Adrenal gland (tissue), 9 donors: ENCODE measurements at regions not wholly inside any gene's neighbourhood (a gene's known extent, or its start where the extent isn't known, plus 50 kb on each side); places are given as distances from the start of the nearest gene placed in this dataset.

Experiments
- DNase-seq, 7 donors: peaks; one replicate each; pipeline ENCODE4 v3.0.0-alpha.2; 2019 to 2020
- H3K27ac ChIP-seq, 5 donors: fragments of 200-600 bp; sonication (generic) in 4 of 5; 1 replicate in 3 of 5; 2 replicates in 2 of 5; pipeline versions ENCODE4 v1.5.1 to v1.8.0; 2016 to 2020; ENCODE audit warnings: mild to moderate bottlenecking in 1 of 5
- H3K27me3 ChIP-seq: fragments of 200-600 bp; 2 replicates; pipeline ENCODE4 v1.8.0; 2021
- H3K36me3 ChIP-seq, 2 donors: fragments of 200-600 bp; replicated peaks in 1 of 2; 1 replicate in 1 of 2; 2 replicates in 1 of 2; pipeline versions ENCODE4 v1.5.1 to v1.8.0; 2018 to 2022
- H3K4me1 ChIP-seq, 2 donors: fragments of 200-600 bp; replicated peaks in 1 of 2; 1 replicate in 1 of 2; 2 replicates in 1 of 2; pipeline versions ENCODE4 v1.5.1 to v1.8.0; 2018 to 2021
- H3K4me3 ChIP-seq, 4 donors: fragments of 200-600 bp; sonication (generic) in 3 of 4; one replicate each; pipeline ENCODE4 v1.5.1; 2016 to 2018
- H3K9me3 ChIP-seq, 3 donors: fragments of 200-600 bp; sonication (generic) in 1 of 3; replicated peaks in 1 of 3; 1 replicate in 2 of 3; 2 replicates in 1 of 3; pipeline versions ENCODE4 v1.5.1 to v1.8.0; 2016 to 2021
- POLR2A ChIP-seq, 2 donors: fragments of 450-650 bp; IDR thresholded peaks; one replicate each; pipeline ENCODE4 v1.6.1; 2017; ENCODE audit warnings: antibody characterized with exemption in 2 of 2, mild to moderate bottlenecking in 2 of 2, moderate library complexity in 1 of 2
- WGBS, 4 donors: extraction: QIAGEN DNeasy Blood & Tissue Kit in 2 of 4; methylation state at CpG; one replicate each; pipeline versions ENCODE4 v1.1.5 to v1.1.7; 2013 to 2017; 5-methylcytosine and 5-hydroxymethylcytosine counted together
- intact Hi-C, 2 donors: fragments of 100-400 bp; cut with DNase I; formaldehyde crosslinking; loops; one replicate each; pipeline versions ENCODE4 v1.14.1 to v1.15.0; 2022 to 2023
- TF ChIP-seq, protein P1 (sequence below), 6 experiments: fragments of 450-650 bp in 4 of 6; fragments of 200-600 bp in 2 of 6; sonication (generic) in 1 of 6; IDR thresholded peaks; 1 replicate in 5 of 6; 2 replicates in 1 of 6; pipeline versions ENCODE4 v1.5.1 to v1.8.0; 2016 to 2021; ENCODE audit warnings: antibody characterized with exemption in 6 of 6, mild to moderate bottlenecking in 2 of 6, moderate library complexity in 1 of 6
- donor health status: healthy with polysubstance abuse.
- donor health status: Bipolar disorder and iron deficiency.
- donor health status: DM: yes; HTN: yes; CAD: no.
- donor health status: DM: no; HTN: no; CAD: no.
- donor health status: DM: no; HTN: no; CAD: no.

DNA sequence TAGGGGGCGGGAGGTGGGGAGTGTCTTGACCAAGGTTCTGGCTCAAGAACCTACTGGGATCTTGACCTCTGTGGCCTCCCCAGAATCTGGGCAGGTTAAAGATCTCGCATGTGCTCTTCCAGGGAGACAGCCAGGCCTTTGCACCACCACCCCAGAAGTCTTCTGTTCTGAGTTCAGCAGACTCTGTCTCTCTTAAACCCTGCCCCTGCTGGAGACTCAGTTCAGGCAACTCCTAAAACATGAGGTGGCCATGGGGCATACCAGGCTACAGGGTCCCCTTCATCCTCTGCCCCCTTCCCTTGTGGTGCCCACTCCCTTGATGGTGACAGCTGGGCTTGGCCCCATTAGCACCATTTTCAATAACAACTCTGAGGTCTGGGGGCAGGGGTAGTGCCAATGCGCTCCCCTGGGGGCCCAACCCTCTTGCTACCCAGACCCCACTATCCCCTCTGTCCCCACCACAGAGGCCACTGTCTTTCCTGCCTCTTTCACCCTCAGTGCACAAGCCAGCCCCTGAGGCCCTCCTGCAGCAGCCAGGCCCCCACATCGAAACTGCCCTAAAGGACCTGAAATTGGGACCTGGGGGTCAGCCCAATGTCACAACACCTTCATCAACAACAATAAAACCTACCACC lies 132.7 kb upstream of the RUNX3 start:
- TF ChIP-seq, protein P1, sequence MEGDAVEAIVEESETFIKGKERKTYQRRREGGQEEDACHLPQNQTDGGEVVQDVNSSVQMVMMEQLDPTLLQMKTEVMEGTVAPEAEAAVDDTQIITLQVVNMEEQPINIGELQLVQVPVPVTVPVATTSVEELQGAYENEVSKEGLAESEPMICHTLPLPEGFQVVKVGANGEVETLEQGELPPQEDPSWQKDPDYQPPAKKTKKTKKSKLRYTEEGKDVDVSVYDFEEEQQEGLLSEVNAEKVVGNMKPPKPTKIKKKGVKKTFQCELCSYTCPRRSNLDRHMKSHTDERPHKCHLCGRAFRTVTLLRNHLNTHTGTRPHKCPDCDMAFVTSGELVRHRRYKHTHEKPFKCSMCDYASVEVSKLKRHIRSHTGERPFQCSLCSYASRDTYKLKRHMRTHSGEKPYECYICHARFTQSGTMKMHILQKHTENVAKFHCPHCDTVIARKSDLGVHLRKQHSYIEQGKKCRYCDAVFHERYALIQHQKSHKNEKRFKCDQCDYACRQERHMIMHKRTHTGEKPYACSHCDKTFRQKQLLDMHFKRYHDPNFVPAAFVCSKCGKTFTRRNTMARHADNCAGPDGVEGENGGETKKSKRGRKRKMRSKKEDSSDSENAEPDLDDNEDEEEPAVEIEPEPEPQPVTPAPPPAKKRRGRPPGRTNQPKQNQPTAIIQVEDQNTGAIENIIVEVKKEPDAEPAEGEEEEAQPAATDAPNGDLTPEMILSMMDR (IDR thresholded peaks at IDR 0.05), result no peak
- TF ChIP-seq POLR2A (IDR thresholded peaks at IDR 0.05), result no peak
- Histone ChIP-seq H3K4me1 (no peaks in the 10 kb centered on the region), H3K36me3 (no peaks in the 10 kb centered on the region), H3K9me3 (no peaks in the 10 kb centered on the region), H3K27me3 (no peaks in the 10 kb centered on the region), H3K27ac (no peak overlapping the region), H3K4me3 (no peak overlapping the region)
- WGBS, 4 donors, result 90 to 97% (median 93%) methylated on average over 3 to 4 of the region's 4 CpGs
- DNase-seq, result no peak
- intact Hi-C loops, result no loop called here

DNA sequence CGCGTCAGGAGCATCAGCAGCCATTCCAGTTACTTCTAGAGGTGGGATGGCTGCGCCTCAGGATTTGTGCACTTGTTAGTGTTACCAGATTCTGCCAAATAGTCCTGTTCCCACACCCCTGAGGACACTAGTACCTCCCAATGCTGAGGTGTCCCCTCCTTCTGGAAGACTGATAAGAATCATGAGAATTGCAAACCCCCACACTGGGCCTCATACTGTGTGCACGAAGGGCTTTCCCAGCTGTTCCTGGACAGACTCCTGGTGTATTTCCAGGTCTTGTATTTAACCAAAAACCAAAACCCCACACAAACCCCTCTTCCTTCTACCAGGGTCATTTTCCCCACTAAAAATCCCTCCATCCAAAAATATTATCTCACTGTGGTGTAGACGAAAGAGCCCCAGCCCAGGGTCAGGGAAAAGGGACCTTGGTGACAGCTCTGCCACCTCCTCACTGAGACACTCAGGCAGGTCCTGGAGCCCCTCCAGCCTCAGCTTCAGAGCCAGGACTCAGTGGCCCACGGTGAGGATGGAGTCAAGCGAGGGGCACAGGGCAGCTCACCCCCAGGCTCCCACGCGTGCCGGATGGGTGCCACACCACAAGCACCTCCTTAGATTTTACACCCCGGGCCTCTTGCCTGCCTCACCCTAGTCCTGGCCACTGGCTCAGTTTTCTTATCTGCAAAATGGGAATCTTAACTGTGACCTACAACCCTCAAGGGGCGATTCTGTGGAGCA lies 131.4 kb upstream of the RUNX3 start:
- H3K4me3 ChIP-seq, result no peak overlapping the region
- 81 to 88% (median 84%) methylated on average over 8 to 12 of the region's 12 CpGs for WGBS, 4 donors
- no peaks in the 10 kb centered on the region for H3K36me3 ChIP-seq
- no peak for DNase-seq
- H3K27me3 ChIP-seq, result no peaks in the 10 kb centered on the region
- no peaks in the 10 kb centered on the region for H3K9me3 ChIP-seq
- intact Hi-C loops, result no loop called here
- TF ChIP-seq POLR2A (IDR thresholded peaks at IDR 0.05), result no peak
- TF ChIP-seq, protein P1 (IDR thresholded peaks at IDR 0.05), result no peak
- no peaks in the 10 kb centered on the region for H3K4me1 ChIP-seq
- H3K27ac ChIP-seq, result no peak overlapping the region

DNA sequence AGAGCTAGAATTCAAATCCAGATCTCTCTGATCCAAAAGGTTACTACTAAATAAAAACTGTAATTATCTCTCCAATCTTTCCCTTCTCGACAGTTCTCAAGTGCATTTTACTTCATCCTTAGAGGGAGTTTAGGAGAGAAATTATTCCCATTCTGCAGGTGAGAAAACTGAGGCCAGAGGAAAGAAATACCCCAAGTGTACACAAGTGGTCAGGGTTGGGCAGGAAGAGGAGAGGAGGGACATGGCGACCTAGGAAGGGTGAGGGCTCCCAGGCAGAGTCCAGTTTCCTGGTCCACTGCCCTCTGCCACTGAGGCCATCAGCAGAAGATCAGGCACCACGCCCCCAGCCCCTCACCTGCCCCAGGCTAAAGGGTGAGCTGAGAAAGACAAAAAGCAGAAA lies 127.1 kb upstream of the RUNX3 start:
- TF ChIP-seq, protein P1 (IDR thresholded peaks at IDR 0.05), result no peak
- no peak for TF ChIP-seq POLR2A (IDR thresholded peaks at IDR 0.05)
- Histone ChIP-seq H3K4me1 (no peaks in the 10 kb centered on the region), H3K9me3 (no peaks in the 10 kb centered on the region), H3K27me3 (no peaks in the 10 kb centered on the region), H3K4me3 (no peak overlapping the region), H3K27ac (no peak overlapping the region), H3K36me3 (no peaks in the 10 kb centered on the region)
- intact Hi-C loops, result no loop called here
- 60 to 98% (median 81%) methylated on average over 3 of the region's 3 CpGs for WGBS, 4 donors
- no peak for DNase-seq

DNA sequence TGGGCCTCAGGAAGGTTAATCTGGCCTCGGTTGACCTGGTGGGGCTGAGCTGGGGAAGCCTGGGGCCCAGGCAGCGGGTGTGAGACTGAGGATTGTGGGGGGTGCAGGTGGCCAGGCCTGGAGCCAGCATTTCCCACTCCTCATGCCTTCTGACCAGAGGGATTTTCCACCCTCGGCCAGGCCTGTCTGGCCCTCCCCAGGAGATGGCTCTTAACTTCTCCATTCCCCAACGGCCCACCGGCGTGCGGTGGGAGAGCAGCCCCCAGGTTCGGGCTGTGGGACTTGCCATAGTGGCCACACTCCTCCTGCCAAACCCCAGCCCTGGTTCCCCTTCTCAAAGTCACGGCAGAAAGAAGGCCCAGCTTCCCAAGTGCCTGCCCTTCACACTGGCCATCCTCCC lies 126.5 kb upstream of the RUNX3 start:
- no peaks in the 10 kb centered on the region for H3K4me1 ChIP-seq
- no peaks in the 10 kb centered on the region for H3K27me3 ChIP-seq
- intact Hi-C loops, result no loop called here
- no peak overlapping the region for H3K27ac ChIP-seq
- no peaks in the 10 kb centered on the region for H3K9me3 ChIP-seq
- DNase-seq, result no peak
- no peaks in the 10 kb centered on the region for H3K36me3 ChIP-seq
- WGBS, 4 donors, result 69 to 100% (median 81%) methylated on average over 2 to 9 of the region's 9 CpGs
- TF ChIP-seq, protein P1 (IDR thresholded peaks at IDR 0.05), result no peak
- no peak for TF ChIP-seq POLR2A (IDR thresholded peaks at IDR 0.05)
- H3K4me3 ChIP-seq, result no peak overlapping the region
